SU-DHL-6 (cell line): ENCODE measurements at regions not wholly inside any gene's neighbourhood (a gene's known extent, or its start where the extent isn't known, plus 50 kb on each side); places are given as distances from the start of the nearest gene placed in this dataset.

Source experiments
- H2AFZ ChIP-seq: fragments of 200-600 bp; sonication (generic); 2 replicates; pipeline ENCODE4 v1.6.1; 2014; ENCODE audit warnings: low read depth, mild to moderate bottlenecking, moderate library complexity, mixed read lengths, antibody characterized with exemption, low read length; ENCODE audit not compliant: severe bottlenecking
- H3F3A ChIP-seq: fragments of 200-600 bp; shearing (Covaris generic); 2 replicates; pipeline ENCODE4 v1.6.0; 2016; ENCODE audit warnings: antibody characterized with exemption, mild to moderate bottlenecking; ENCODE audit not compliant: insufficient read depth
- H3K27ac ChIP-seq: fragments of 200-600 bp; sonication (generic); 2 replicates; pipeline ENCODE4 v1.5.1; 2016; ENCODE audit warnings: low read depth, mild to moderate bottlenecking, low read length, moderate library complexity, mixed read lengths
- H3K27me3 ChIP-seq: fragments of 200-600 bp; sonication (generic), shearing (Covaris generic); 2 replicates; pipeline ENCODE4 v1.6.0; 2014; ENCODE audit warnings: mild to moderate bottlenecking, low read length
- H3K36me3 ChIP-seq: fragments of 200-600 bp; sonication (generic); 2 replicates; pipeline ENCODE4 v1.6.1; 2014; ENCODE audit warnings: mild to moderate bottlenecking, low read length, mixed read lengths
- H3K4me2 ChIP-seq: fragments of 300-600, 200-600 bp; shearing (Covaris generic), sonication (generic); 2 replicates; pipeline ENCODE4 v1.6.0; 2014; ENCODE audit warnings: low read length, low read depth, mild to moderate bottlenecking; ENCODE audit not compliant: poor library complexity, severe bottlenecking
- H3K4me3 ChIP-seq: fragments of 200-600 bp; sonication (generic); 2 replicates; pipeline ENCODE4 v1.5.1; 2014; ENCODE audit warnings: antibody characterized with exemption, low read length, mild to moderate bottlenecking, mixed read lengths; ENCODE audit not compliant: insufficient read depth, poor library complexity, severe bottlenecking
- H3K79me2 ChIP-seq: fragments of 200-600 bp; sonication (generic); 2 replicates; pipeline ENCODE4 v1.6.1; 2014; ENCODE audit warnings: mild to moderate bottlenecking, low read length, moderate library complexity; ENCODE audit not compliant: insufficient read depth
- H3K9ac ChIP-seq: fragments of 200-600 bp; sonication (generic); 2 replicates; pipeline ENCODE4 v1.7.0; 2014; ENCODE audit warnings: mild to moderate bottlenecking, low read length
- H3K9me2 ChIP-seq: fragments of 200-600 bp; sonication (generic); replicated peaks from 2 replicates; pipeline ENCODE4 v1.6.1; 2014; ENCODE audit warnings: low read length; ENCODE audit not compliant: insufficient read depth
- H3K9me3 ChIP-seq: fragments of 200-600 bp; sonication (generic); 2 replicates; pipeline ENCODE4 v1.6.1; 2014; ENCODE audit warnings: low read length, mixed read lengths; ENCODE audit not compliant: insufficient read depth
- H4K20me1 ChIP-seq: fragments of 200-600 bp; sonication (generic); 2 replicates; pipeline ENCODE4 v1.6.1; 2014; ENCODE audit warnings: low read depth, mild to moderate bottlenecking, antibody characterized with exemption, low read length, moderate library complexity, mixed read lengths
- EZH2phosphoT487 ChIP-seq: fragments of 200-600 bp; sonication (generic), shearing (Covaris generic); conservative IDR thresholded peaks from 2 replicates; pipeline ENCODE4 v1.6.1; 2018; ENCODE audit warnings: mild to moderate bottlenecking, antibody characterized with exemption, low read length, moderate library complexity, mixed read lengths
- TF ChIP-seq, protein P1 (sequence below): fragments of 200-600 bp; sonication (generic); IDR thresholded peaks from one replicate; pipeline ENCODE4 v1.5.1; 2017; ENCODE audit warnings: antibody characterized with exemption, mild to moderate bottlenecking, low read length, moderate library complexity; ENCODE audit not compliant: insufficient read depth, poor library complexity, severe bottlenecking

DNA sequence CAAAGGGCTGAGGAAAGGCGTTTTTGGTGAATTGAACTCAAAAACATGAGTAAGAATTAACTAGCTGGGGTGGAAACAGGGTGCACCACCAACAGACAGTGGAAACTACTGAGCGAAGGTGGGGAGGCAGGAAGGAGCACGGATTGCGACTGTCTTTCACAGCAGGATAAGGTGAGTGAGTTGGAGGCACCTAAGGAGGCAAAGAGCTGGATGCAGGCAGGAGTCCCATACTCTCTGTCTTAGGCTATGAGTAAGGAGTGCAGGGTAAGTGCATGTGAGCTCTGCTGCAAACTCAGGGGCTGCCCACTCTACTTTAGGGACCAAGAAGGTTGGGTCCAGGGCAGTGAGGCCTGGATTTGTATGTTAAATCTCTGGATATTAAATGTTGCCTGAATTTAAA is 333.1 kb upstream of the ZNF521 start:
- no peak overlapping the region for H3K4me3 ChIP-seq
- no peaks in the 10 kb centered on the region for H4K20me1 ChIP-seq
- H3K36me3 ChIP-seq = no peaks in the 10 kb centered on the region
- no peak overlapping the region for H2AFZ ChIP-seq
- no peaks in the 10 kb centered on the region for H3F3A ChIP-seq
- no peak overlapping the region for H3K4me2 ChIP-seq
- no peaks in the 10 kb centered on the region for H3K9me3 ChIP-seq
- no peaks in the 10 kb centered on the region for H3K9me2 ChIP-seq
- TF ChIP-seq EZH2phosphoT487 = no peak
- TF ChIP-seq, protein P1, sequence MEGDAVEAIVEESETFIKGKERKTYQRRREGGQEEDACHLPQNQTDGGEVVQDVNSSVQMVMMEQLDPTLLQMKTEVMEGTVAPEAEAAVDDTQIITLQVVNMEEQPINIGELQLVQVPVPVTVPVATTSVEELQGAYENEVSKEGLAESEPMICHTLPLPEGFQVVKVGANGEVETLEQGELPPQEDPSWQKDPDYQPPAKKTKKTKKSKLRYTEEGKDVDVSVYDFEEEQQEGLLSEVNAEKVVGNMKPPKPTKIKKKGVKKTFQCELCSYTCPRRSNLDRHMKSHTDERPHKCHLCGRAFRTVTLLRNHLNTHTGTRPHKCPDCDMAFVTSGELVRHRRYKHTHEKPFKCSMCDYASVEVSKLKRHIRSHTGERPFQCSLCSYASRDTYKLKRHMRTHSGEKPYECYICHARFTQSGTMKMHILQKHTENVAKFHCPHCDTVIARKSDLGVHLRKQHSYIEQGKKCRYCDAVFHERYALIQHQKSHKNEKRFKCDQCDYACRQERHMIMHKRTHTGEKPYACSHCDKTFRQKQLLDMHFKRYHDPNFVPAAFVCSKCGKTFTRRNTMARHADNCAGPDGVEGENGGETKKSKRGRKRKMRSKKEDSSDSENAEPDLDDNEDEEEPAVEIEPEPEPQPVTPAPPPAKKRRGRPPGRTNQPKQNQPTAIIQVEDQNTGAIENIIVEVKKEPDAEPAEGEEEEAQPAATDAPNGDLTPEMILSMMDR = no peak
- no peak overlapping the region for H3K27ac ChIP-seq
- H3K9ac ChIP-seq = no peak overlapping the region
- H3K27me3 ChIP-seq = no peaks in the 10 kb centered on the region
- no peaks in the 10 kb centered on the region for H3K79me2 ChIP-seq

DNA sequence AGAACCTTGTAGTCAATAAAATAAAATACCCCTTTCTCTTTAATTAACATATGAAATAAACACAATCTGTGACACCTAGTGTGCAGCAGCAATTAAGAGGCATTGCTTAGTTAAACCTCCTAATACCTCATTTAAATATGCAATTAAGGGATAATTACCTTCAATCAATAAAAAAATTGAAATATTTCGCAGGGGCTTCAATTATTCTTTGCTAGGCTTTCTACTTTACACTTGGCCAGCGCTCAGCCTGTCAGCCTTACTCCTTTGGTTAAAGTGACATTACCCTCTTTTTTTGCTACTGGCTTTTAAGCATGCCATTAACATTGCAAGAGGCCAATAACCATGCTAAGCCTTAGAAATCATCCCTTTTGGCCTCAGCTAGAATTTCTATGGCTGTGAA is 327.5 kb upstream of the ZNF521 start:
- Histone ChIP-seq H3K36me3 (no peaks in the 10 kb centered on the region), H4K20me1 (no peaks in the 10 kb centered on the region), H2AFZ (no peak overlapping the region), H3K27ac (no peak overlapping the region), H3F3A (no peaks in the 10 kb centered on the region), H3K9ac (no peak overlapping the region), H3K9me2 (no peaks in the 10 kb centered on the region), H3K79me2 (no peaks in the 10 kb centered on the region), H3K9me3 (no peaks in the 10 kb centered on the region), H3K4me3 (no peak overlapping the region), H3K4me2 (no peak overlapping the region), H3K27me3 (no peaks in the 10 kb centered on the region)
- TF ChIP-seq, protein P1 = no peak
- no peak for TF ChIP-seq EZH2phosphoT487

DNA sequence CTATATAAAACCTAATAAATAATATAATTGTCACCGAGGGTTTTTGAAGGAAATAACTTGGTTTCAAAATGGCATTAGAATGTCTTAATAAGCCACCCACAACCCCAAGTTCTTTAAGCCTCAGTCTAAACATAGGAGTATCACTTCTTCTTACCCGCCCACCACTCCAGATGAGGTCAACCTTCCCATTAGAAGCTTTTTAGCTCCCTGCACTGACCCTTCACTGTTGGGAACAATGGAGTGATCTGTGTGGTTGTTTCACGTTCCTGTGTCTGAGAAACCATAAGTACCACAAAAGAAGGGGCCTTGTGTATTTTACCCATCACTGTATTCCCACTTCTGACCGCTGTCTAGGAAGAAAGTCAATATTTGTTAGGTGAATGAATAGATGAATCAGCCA is 326.3 kb upstream of the ZNF521 start:
- no peak overlapping the region for H3K4me2 ChIP-seq
- H4K20me1 ChIP-seq = no peaks in the 10 kb centered on the region
- H3K9me2 ChIP-seq = no peaks in the 10 kb centered on the region
- no peaks in the 10 kb centered on the region for H3K79me2 ChIP-seq
- H3K9me3 ChIP-seq = no peaks in the 10 kb centered on the region
- H3K4me3 ChIP-seq = no peak overlapping the region
- no peaks in the 10 kb centered on the region for H3F3A ChIP-seq
- H2AFZ ChIP-seq = no peak overlapping the region
- TF ChIP-seq, protein P1 = no peak
- no peak for TF ChIP-seq EZH2phosphoT487
- H3K27me3 ChIP-seq = no peaks in the 10 kb centered on the region
- no peak overlapping the region for H3K9ac ChIP-seq
- no peak overlapping the region for H3K27ac ChIP-seq
- no peaks in the 10 kb centered on the region for H3K36me3 ChIP-seq
